Keratinocyte (primary cell): ENCODE measurements at regions not wholly inside any gene's neighbourhood (a gene's known extent, or its start where the extent isn't known, plus 50 kb on each side); places are given as distances from the start of the nearest gene placed in this dataset.
A peak's percentile ranks its signal among the peaks of the same experiment; 100 is the strongest.
"Not testable (repeated sequence)": the region's sequence is repeated elsewhere in the genome, so short reads cannot be mapped to it uniquely, and the experiment has no call there.

Experiments
- DNase-seq: peaks from one replicate; pipeline ENCODE4 v3.0.0-alpha.2; 2011; ENCODE audit warnings: low read depth, missing footprints, low spot score
- FAIRE-seq: peaks from 2 replicates; lab custom pipeline; 2011; peaks lifted over from hg19 to GRCh38; lab: Jason Lieb, UNC
- H2AFZ ChIP-seq: 2 replicates; pipeline ENCODE4 v1.6.0; 2012; ENCODE audit warnings: low read length, control low read depth, inconsistent platforms; ENCODE audit not compliant: control insufficient read depth
- H3K27ac ChIP-seq: 2 replicates; pipeline ENCODE4 v1.5.1; 2011; ENCODE audit warnings: low read length; ENCODE audit not compliant: control insufficient read depth, insufficient read depth
- H3K27me3 ChIP-seq: 3 replicates; pipeline ENCODE4 v1.6.0; 2011; ENCODE audit warnings: low read length; ENCODE audit not compliant: control insufficient read depth, insufficient read depth; ENCODE audit errors: extremely low read depth
- H3K36me3 ChIP-seq, 2 experiments: 2 replicates in 1 of 2; 3 replicates in 1 of 2; pipeline ENCODE4 v1.5.1; 2011; ENCODE audit warnings: low read length in 2 of 2, mild to moderate bottlenecking in 1 of 2; ENCODE audit not compliant: control insufficient read depth in 2 of 2, insufficient read depth in 2 of 2; ENCODE audit errors: extremely low read depth in 1 of 2
- H3K4me1 ChIP-seq: 3 replicates; pipeline ENCODE4 v1.5.1; 2011; ENCODE audit warnings: low read length; ENCODE audit not compliant: control insufficient read depth, insufficient read depth; ENCODE audit errors: extremely low read depth
- H3K4me2 ChIP-seq: 3 replicates; pipeline ENCODE4 v1.6.0; 2011; ENCODE audit warnings: low read depth, low read length; ENCODE audit not compliant: control insufficient read depth, insufficient read depth; ENCODE audit errors: extremely low read depth
- H3K4me3 ChIP-seq, 3 experiments: fragments of 200-600 bp in 1 of 3; sonication (generic) in 1 of 3; 2 replicates in 2 of 3; 3 replicates in 1 of 3; pipeline ENCODE4 v1.5.1; 2011 to 2016; ENCODE audit warnings: low read length in 3 of 3, mild to moderate bottlenecking in 3 of 3, control low read depth in 2 of 3, inconsistent platforms in 1 of 3, low read depth in 1 of 3, mixed read lengths in 1 of 3, mixed run types in 1 of 3, moderate library complexity in 1 of 3; ENCODE audit not compliant: control insufficient read depth in 2 of 3, insufficient read depth in 2 of 3; ENCODE audit errors: extremely low read depth in 1 of 3
- H3K79me2 ChIP-seq: 2 replicates; pipeline ENCODE4 v1.6.0; 2012; ENCODE audit warnings: low read length; ENCODE audit not compliant: control insufficient read depth, insufficient read depth
- H3K9ac ChIP-seq: 3 replicates; pipeline ENCODE4 v1.6.0; 2011; ENCODE audit warnings: low read length; ENCODE audit not compliant: control insufficient read depth, insufficient read depth; ENCODE audit errors: extremely low read depth
- H3K9me1 ChIP-seq: 3 replicates; pipeline ENCODE4 v1.6.0; 2011; ENCODE audit warnings: low read length; ENCODE audit not compliant: control insufficient read depth, insufficient read depth; ENCODE audit errors: extremely low read depth
- H3K9me3 ChIP-seq: 2 replicates; pipeline ENCODE4 v1.5.1; 2012; ENCODE audit warnings: low read depth, low read length; ENCODE audit not compliant: control insufficient read depth
- H4K20me1 ChIP-seq: 3 replicates; pipeline ENCODE4 v1.6.0; 2011; ENCODE audit warnings: low read length; ENCODE audit not compliant: control insufficient read depth, insufficient read depth; ENCODE audit errors: extremely low read depth
- CTCF ChIP-seq, 3 experiments: IDR thresholded peaks in 1 of 3; conservative IDR thresholded peaks in 1 of 3; optimal IDR thresholded peaks in 1 of 3; 2 replicates in 2 of 3; 3 replicates in 1 of 3; pipeline versions ENCODE3 to v1.5.1; 2011; ENCODE audit warnings: low read length in 3 of 3, mild to moderate bottlenecking in 3 of 3, moderate library complexity in 2 of 3, control low read depth in 1 of 3, inconsistent platforms in 1 of 3; ENCODE audit not compliant: insufficient read depth in 2 of 3; ENCODE audit errors: extremely low read depth in 1 of 3
- EZH2 ChIP-seq: IDR thresholded peaks from one replicate; pipeline ENCODE4 v1.6.1; 2012; ENCODE audit warnings: inconsistent platforms, mild to moderate bottlenecking, low read length, moderate library complexity
- dilution Hi-C: fragments of 300-500 bp; cut with MboI; formaldehyde crosslinking; loops from one replicate; pipeline ENCODE4 v1.7.0; 2020; ENCODE audit warnings: low sequenced_read_pairs; ENCODE audit not compliant: extremely low pct_ligation_motif_present

DNA sequence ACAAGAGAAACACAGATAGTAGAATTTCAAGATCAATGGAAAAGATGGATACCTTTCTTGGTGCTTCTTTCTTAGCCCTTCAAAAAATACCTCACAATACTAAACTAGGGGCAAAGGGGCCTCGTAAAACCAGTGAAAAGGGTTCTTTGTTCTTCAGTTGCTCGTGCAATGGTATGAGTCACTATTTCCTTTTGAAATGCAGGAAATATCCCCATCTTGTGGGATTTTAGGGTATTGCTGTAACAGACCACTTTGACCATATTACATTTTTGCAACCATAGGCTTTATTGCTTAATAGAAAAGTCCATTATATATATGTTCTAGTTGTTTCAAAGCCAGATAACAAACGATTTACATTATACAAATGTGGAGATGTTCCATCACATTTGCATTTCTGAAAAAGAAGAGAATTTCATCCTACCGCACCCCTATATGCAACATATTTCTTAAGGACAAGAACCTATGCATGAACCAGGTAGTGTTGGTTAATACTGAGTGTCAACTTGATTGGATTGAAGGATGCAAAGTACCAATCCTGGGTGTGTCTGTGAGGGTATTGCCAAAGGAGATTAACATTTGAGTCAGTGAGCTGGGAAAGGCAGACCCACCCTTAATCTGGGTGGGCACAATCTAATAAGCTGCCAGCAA is 88.6 kb upstream of the PKN2 start:
- dilution Hi-C loops, result no loop called here
- Histone ChIP-seq H3K36me3 (no peaks in the 10 kb centered on the region), H2AFZ (no peak overlapping the region), H3K27ac (no peak overlapping the region), H3K9me3 (no peaks in the 10 kb centered on the region), H3K27me3 (no peaks in the 10 kb centered on the region), H4K20me1 (no peaks in the 10 kb centered on the region), H3K4me1 (no peaks in the 10 kb centered on the region), H3K4me2 (no peak overlapping the region), H3K9me1 (no peaks in the 10 kb centered on the region), H3K79me2 (no peaks in the 10 kb centered on the region), H3K9ac (no peak overlapping the region), H3K4me3 (no peak overlapping the region)
- FAIRE-seq (no peak), DNase-seq (peak; percentile 7)
- no peak for TF ChIP-seq EZH2
- TF ChIP-seq CTCF (optimal IDR thresholded peaks at IDR 0.05 in 1 of 3, IDR thresholded peaks at IDR 0.05 in 1 of 3, conservative IDR thresholded peaks at IDR 0.05 in 1 of 3; ENCODE audit: extremely low read depth in 1 of 3, insufficient read depth in 2 of 3, low read length in 3 of 3), result peak in 2 of 3 experiments; percentile 42 to 52

GRCh38 chr1:88597973-88598372 is 86.1 kb upstream of the PKN2 start:
- H3K4me1 ChIP-seq, H3K9ac ChIP-seq, H3K27me3 ChIP-seq, H3K27ac ChIP-seq, FAIRE-seq, H3K4me3 ChIP-seq, H3K36me3 ChIP-seq, H3K4me2 ChIP-seq, H3K9me1 ChIP-seq, H4K20me1 ChIP-seq, H3K79me2 ChIP-seq, dilution Hi-C loops, DNase-seq, H2AFZ ChIP-seq, H3K9me3 ChIP-seq: not testable (repeated sequence)
